ENCODE measurements at regions not wholly inside any gene's neighbourhood (a gene's known extent, or its start where the extent isn't known, plus 50 kb on each side); places are given as distances from the start of the nearest gene placed in this dataset.

GRCh38 chr16:86034421-86034919 is 135.5 kb downstream of the IRF8 start:
- TF ChIP-seq, protein P1, sequence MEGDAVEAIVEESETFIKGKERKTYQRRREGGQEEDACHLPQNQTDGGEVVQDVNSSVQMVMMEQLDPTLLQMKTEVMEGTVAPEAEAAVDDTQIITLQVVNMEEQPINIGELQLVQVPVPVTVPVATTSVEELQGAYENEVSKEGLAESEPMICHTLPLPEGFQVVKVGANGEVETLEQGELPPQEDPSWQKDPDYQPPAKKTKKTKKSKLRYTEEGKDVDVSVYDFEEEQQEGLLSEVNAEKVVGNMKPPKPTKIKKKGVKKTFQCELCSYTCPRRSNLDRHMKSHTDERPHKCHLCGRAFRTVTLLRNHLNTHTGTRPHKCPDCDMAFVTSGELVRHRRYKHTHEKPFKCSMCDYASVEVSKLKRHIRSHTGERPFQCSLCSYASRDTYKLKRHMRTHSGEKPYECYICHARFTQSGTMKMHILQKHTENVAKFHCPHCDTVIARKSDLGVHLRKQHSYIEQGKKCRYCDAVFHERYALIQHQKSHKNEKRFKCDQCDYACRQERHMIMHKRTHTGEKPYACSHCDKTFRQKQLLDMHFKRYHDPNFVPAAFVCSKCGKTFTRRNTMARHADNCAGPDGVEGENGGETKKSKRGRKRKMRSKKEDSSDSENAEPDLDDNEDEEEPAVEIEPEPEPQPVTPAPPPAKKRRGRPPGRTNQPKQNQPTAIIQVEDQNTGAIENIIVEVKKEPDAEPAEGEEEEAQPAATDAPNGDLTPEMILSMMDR (IDR thresholded peaks at IDR 0.05; ENCODE audit: low read length), result no peak
- TF ChIP-seq EZH2phosphoT487 (IDR thresholded peaks at IDR 0.05; ENCODE audit: low read length), result no peak
- no peak for TF ChIP-seq EZH2 (optimal IDR thresholded peaks at IDR 0.05; ENCODE audit: low read depth, low read length)
